Hematopoietic multipotent progenitor cell treated with erythropoietin and hydrocortisone succinate and interleukin-3 and kit ligand, for 8 days (in vitro differentiated cells): ENCODE measurements at regions not wholly inside any gene's neighbourhood (a gene's known extent, or its start where the extent isn't known, plus 50 kb on each side); places are given as distances from the start of the nearest gene placed in this dataset.
"Not testable (repeated sequence)": the region's sequence is repeated elsewhere in the genome, so short reads cannot be mapped to it uniquely, and the experiment has no call there.

Experiments used
- DNase-seq: peaks from one replicate; pipeline ENCODE4 v3.0.0-alpha.2; 2015

- no peak for DNase-seq
Observed at GRCh38 chr10:100612601-100613595, 77.2 kb downstream of the HIF1AN start.

GRCh38 chr10:100613846-100614245 is 78.1 kb downstream of the HIF1AN start:
- no peak for DNase-seq

GRCh38 chr10:100614429-100615095 is 78.8 kb downstream of the HIF1AN start:
- DNase-seq, result no peak

- no peak for DNase-seq
Observed at GRCh38 chr10:100615241-100615640, 79.5 kb downstream of the HIF1AN start.

- no peak for DNase-seq
Observed at GRCh38 chr10:100615908-100616307, 80.2 kb downstream of the HIF1AN start.

GRCh38 chr10:100618091-100618615 is 82.4 kb downstream of the HIF1AN start:
- DNase-seq, result no peak

GRCh38 chr10:100618632-100619255 is 83.0 kb downstream of the HIF1AN start:
- DNase-seq, result no peak

GRCh38 chr10:100620087-100620835 is 84.5 kb downstream of the HIF1AN start:
- no peak for DNase-seq

- no peak for DNase-seq
Observed at GRCh38 chr10:100621360-100622205, 85.8 kb downstream of the HIF1AN start.

- no peak for DNase-seq
Observed at GRCh38 chr10:100622946-100623345, 87.2 kb downstream of the HIF1AN start.

GRCh38 chr10:100623521-100624230 is 87.9 kb downstream of the HIF1AN start:
- no peak for DNase-seq

- no peak for DNase-seq
Observed at GRCh38 chr10:100624298-100624697, 88.6 kb downstream of the HIF1AN start.

GRCh38 chr10:100625816-100626215 is 90.1 kb downstream of the HIF1AN start:
- no peak for DNase-seq

- DNase-seq, result no peak
Observed at GRCh38 chr10:100628061-100628460, 92.3 kb downstream of the HIF1AN start.

GRCh38 chr10:100631192-100631591 is 95.4 kb downstream of the HIF1AN start:
- peak; percentile 8 for DNase-seq

- no peak for DNase-seq
Observed at GRCh38 chr10:100632027-100632426, 96.3 kb downstream of the HIF1AN start.

GRCh38 chr10:100634034-100634433 is 98.3 kb downstream of the HIF1AN start:
- no peak for DNase-seq

- peak; percentile 40 for DNase-seq
Observed at GRCh38 chr10:100636848-100637553, 101.3 kb downstream of the HIF1AN start.

GRCh38 chr10:100637785-100638184 is 102.0 kb downstream of the HIF1AN start:
- peak; percentile 20 for DNase-seq

- not testable (repeated sequence) for DNase-seq
Observed at GRCh38 chr10:100638969-100639368, 103.2 kb downstream of the HIF1AN start.
